GM12864 (cell line): ENCODE measurements at regions not wholly inside any gene's neighbourhood (a gene's known extent, or its start where the extent isn't known, plus 50 kb on each side); places are given as distances from the start of the nearest gene placed in this dataset.

Experiments
- DNase-seq: peaks from one replicate; pipeline ENCODE4 v3.0.0-alpha.2; 2011; ENCODE audit warnings: low read depth
- H3K4me3 ChIP-seq: 2 replicates; pipeline ENCODE4 v1.5.1; 2011; ENCODE audit warnings: mild to moderate bottlenecking, low read depth, low read length, control low read depth
- CTCF ChIP-seq: IDR thresholded peaks from 2 replicates; pipeline ENCODE4 v1.5.1; 2011; ENCODE audit warnings: low read depth, mild to moderate bottlenecking, moderate library complexity, low read length, control low read depth, inconsistent platforms; ENCODE audit errors: missing control alignments

GRCh38 chr6:9086331-9086730 is 651.0 kb upstream of the SLC35B3 start:
- DNase-seq = no peak
- no peak overlapping the region for H3K4me3 ChIP-seq
- no peak for TF ChIP-seq CTCF

- TF ChIP-seq CTCF = no peak
- no peak for DNase-seq
- no peak overlapping the region for H3K4me3 ChIP-seq
These were observed 650.3 kb upstream of the SLC35B3 start for GRCh38 chr6:9085709-9086070.

- TF ChIP-seq CTCF = no peak
- no peak for DNase-seq
- H3K4me3 ChIP-seq = no peak overlapping the region
These were observed 649.8 kb upstream of the SLC35B3 start for GRCh38 chr6:9085054-9085708.

- TF ChIP-seq CTCF = no peak
- DNase-seq = no peak
- H3K4me3 ChIP-seq = no peak overlapping the region
These were observed 647.8 kb upstream of the SLC35B3 start for GRCh38 chr6:9083108-9083507.

- no peak for TF ChIP-seq CTCF
- no peak overlapping the region for H3K4me3 ChIP-seq
- DNase-seq = no peak
These were observed 631.4 kb upstream of the SLC35B3 start for GRCh38 chr6:9066726-9067125.

- TF ChIP-seq CTCF = no peak
- no peak for DNase-seq
- no peak overlapping the region for H3K4me3 ChIP-seq
These were observed 628.8 kb upstream of the SLC35B3 start for GRCh38 chr6:9064156-9064555.

GRCh38 chr6:9062596-9062995 is 627.3 kb upstream of the SLC35B3 start:
- TF ChIP-seq CTCF = no peak
- H3K4me3 ChIP-seq = no peak overlapping the region
- no peak for DNase-seq
